SU-DHL-6 (cell line): ENCODE measurements at regions not wholly inside any gene's neighbourhood (a gene's known extent, or its start where the extent isn't known, plus 50 kb on each side); places are given as distances from the start of the nearest gene placed in this dataset.

Experiments used
- H2AFZ ChIP-seq: fragments of 200-600 bp; sonication (generic); 2 replicates; pipeline ENCODE4 v1.6.1; 2014; ENCODE audit warnings: low read depth, mild to moderate bottlenecking, moderate library complexity, mixed read lengths, antibody characterized with exemption, low read length; ENCODE audit not compliant: severe bottlenecking
- H3F3A ChIP-seq: fragments of 200-600 bp; shearing (Covaris generic); 2 replicates; pipeline ENCODE4 v1.6.0; 2016; ENCODE audit warnings: antibody characterized with exemption, mild to moderate bottlenecking; ENCODE audit not compliant: insufficient read depth
- H3K27ac ChIP-seq: fragments of 200-600 bp; sonication (generic); 2 replicates; pipeline ENCODE4 v1.5.1; 2016; ENCODE audit warnings: low read depth, mild to moderate bottlenecking, low read length, moderate library complexity, mixed read lengths
- H3K27me3 ChIP-seq: fragments of 200-600 bp; sonication (generic), shearing (Covaris generic); 2 replicates; pipeline ENCODE4 v1.6.0; 2014; ENCODE audit warnings: mild to moderate bottlenecking, low read length
- H3K36me3 ChIP-seq: fragments of 200-600 bp; sonication (generic); 2 replicates; pipeline ENCODE4 v1.6.1; 2014; ENCODE audit warnings: mild to moderate bottlenecking, low read length, mixed read lengths
- H3K4me2 ChIP-seq: fragments of 300-600, 200-600 bp; shearing (Covaris generic), sonication (generic); 2 replicates; pipeline ENCODE4 v1.6.0; 2014; ENCODE audit warnings: low read length, low read depth, mild to moderate bottlenecking; ENCODE audit not compliant: poor library complexity, severe bottlenecking
- H3K4me3 ChIP-seq: fragments of 200-600 bp; sonication (generic); 2 replicates; pipeline ENCODE4 v1.5.1; 2014; ENCODE audit warnings: antibody characterized with exemption, low read length, mild to moderate bottlenecking, mixed read lengths; ENCODE audit not compliant: insufficient read depth, poor library complexity, severe bottlenecking
- H3K79me2 ChIP-seq: fragments of 200-600 bp; sonication (generic); 2 replicates; pipeline ENCODE4 v1.6.1; 2014; ENCODE audit warnings: mild to moderate bottlenecking, low read length, moderate library complexity; ENCODE audit not compliant: insufficient read depth
- H3K9ac ChIP-seq: fragments of 200-600 bp; sonication (generic); 2 replicates; pipeline ENCODE4 v1.7.0; 2014; ENCODE audit warnings: mild to moderate bottlenecking, low read length
- H3K9me2 ChIP-seq: fragments of 200-600 bp; sonication (generic); replicated peaks from 2 replicates; pipeline ENCODE4 v1.6.1; 2014; ENCODE audit warnings: low read length; ENCODE audit not compliant: insufficient read depth
- H3K9me3 ChIP-seq: fragments of 200-600 bp; sonication (generic); 2 replicates; pipeline ENCODE4 v1.6.1; 2014; ENCODE audit warnings: low read length, mixed read lengths; ENCODE audit not compliant: insufficient read depth
- H4K20me1 ChIP-seq: fragments of 200-600 bp; sonication (generic); 2 replicates; pipeline ENCODE4 v1.6.1; 2014; ENCODE audit warnings: low read depth, mild to moderate bottlenecking, antibody characterized with exemption, low read length, moderate library complexity, mixed read lengths
- CTCF ChIP-seq: fragments of 200-600 bp; sonication (generic); IDR thresholded peaks from one replicate; pipeline ENCODE4 v1.5.1; 2017; ENCODE audit warnings: antibody characterized with exemption, mild to moderate bottlenecking, low read length, moderate library complexity; ENCODE audit not compliant: insufficient read depth, poor library complexity, severe bottlenecking
- EZH2phosphoT487 ChIP-seq: fragments of 200-600 bp; sonication (generic), shearing (Covaris generic); conservative IDR thresholded peaks from 2 replicates; pipeline ENCODE4 v1.6.1; 2018; ENCODE audit warnings: mild to moderate bottlenecking, antibody characterized with exemption, low read length, moderate library complexity, mixed read lengths

DNA sequence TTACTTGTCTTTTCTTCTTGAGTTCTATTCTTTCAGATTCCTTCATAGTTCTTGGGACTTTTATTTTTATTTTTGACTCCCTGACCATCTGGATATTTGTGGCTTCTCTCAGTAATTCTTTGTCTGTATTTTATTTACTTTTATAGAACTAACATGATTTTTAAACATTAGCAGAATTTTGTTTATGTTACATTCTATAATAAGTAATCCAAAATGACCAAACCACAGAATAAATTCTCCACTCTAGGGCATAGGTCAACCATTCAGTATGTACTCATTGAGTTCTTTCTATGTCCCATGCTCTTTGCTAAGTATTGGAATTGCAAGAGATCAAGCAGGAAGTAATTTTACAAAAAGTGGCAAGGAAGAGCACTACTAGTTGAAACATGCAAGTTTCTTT lies 969.0 kb downstream of the TTLL7 start:
- H3K9ac ChIP-seq: no peak overlapping the region
- H2AFZ ChIP-seq: no peak overlapping the region
- H3K79me2 ChIP-seq: no peaks in the 10 kb centered on the region
- no peaks in the 10 kb centered on the region for H3K9me3 ChIP-seq
- H3K27me3 ChIP-seq: no peaks in the 10 kb centered on the region
- no peaks in the 10 kb centered on the region for H3K9me2 ChIP-seq
- TF ChIP-seq EZH2phosphoT487 (no peak), CTCF (no peak)
- H3K27ac ChIP-seq: no peak overlapping the region
- no peaks in the 10 kb centered on the region for H3F3A ChIP-seq
- H4K20me1 ChIP-seq: no peaks in the 10 kb centered on the region
- no peaks in the 10 kb centered on the region for H3K36me3 ChIP-seq
- no peak overlapping the region for H3K4me2 ChIP-seq
- H3K4me3 ChIP-seq: no peak overlapping the region

DNA sequence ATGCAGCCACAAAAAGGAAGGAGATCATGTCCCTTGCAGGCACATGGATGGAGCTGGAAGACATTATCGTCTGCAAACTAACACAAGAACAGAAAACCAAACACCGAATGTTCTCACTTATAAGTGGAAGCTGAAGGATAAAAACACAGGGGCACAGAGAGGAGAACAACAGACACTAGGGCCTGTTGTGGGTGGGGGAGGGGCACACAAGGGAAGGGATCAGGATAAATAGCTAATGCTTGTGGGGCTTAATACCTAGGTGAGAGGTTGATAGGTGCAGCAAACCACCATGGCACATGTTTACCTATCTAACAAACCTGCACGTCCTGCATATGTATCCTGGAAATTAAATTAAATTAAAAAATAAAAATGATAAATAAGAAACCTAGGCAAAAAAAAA lies 969.9 kb downstream of the TTLL7 start:
- Histone ChIP-seq H2AFZ (no peak overlapping the region), H3K4me2 (no peak overlapping the region), H3K9ac (no peak overlapping the region), H3K27me3 (no peaks in the 10 kb centered on the region), H3F3A (no peaks in the 10 kb centered on the region), H3K4me3 (no peak overlapping the region), H3K36me3 (no peaks in the 10 kb centered on the region), H3K9me3 (no peaks in the 10 kb centered on the region), H3K9me2 (no peaks in the 10 kb centered on the region), H4K20me1 (no peaks in the 10 kb centered on the region), H3K79me2 (no peaks in the 10 kb centered on the region), H3K27ac (no peak overlapping the region)
- TF ChIP-seq EZH2phosphoT487 (no peak), CTCF (no peak)

GRCh38 chr1:83028467-83028866 lies 970.5 kb downstream of the TTLL7 start:
- H2AFZ ChIP-seq: no peak overlapping the region
- no peak overlapping the region for H3K4me3 ChIP-seq

More at GRCh38 chr1:83028467-83028866, 970.5 kb downstream of the TTLL7 start:
- H3K79me2 ChIP-seq: no peaks in the 10 kb centered on the region
- H3K36me3 ChIP-seq: no peaks in the 10 kb centered on the region
- no peak for TF ChIP-seq CTCF
- TF ChIP-seq EZH2phosphoT487: no peak
- no peak overlapping the region for H3K9ac ChIP-seq
- no peak overlapping the region for H3K27ac ChIP-seq
- no peaks in the 10 kb centered on the region for H3F3A ChIP-seq
- no peaks in the 10 kb centered on the region for H3K9me3 ChIP-seq
- no peaks in the 10 kb centered on the region for H3K27me3 ChIP-seq
- H3K4me2 ChIP-seq: no peak overlapping the region
- no peaks in the 10 kb centered on the region for H4K20me1 ChIP-seq
- no peaks in the 10 kb centered on the region for H3K9me2 ChIP-seq
